MCF 10A (cell line): ENCODE measurements at regions not wholly inside any gene's neighbourhood (a gene's known extent, or its start where the extent isn't known, plus 50 kb on each side); places are given as distances from the start of the nearest gene placed in this dataset.

Source experiments
- BruUV-seq: library from RNA; stranded (reverse); fragments of 400-500 nt; replicated peaks from 2 replicates; lab custom pipeline; 2021; lab: Mats Ljungman, UMichigan
- CTCF ChIA-PET: fragments of 300-600 bp; sonication (Branson Sonifier 250); formaldehyde crosslinking; extraction: SDS; loops from one replicate; lab custom pipeline; 2021; ENCODE audit warnings: antibody characterized with exemption, inconsistent platforms; lab: Yijun Ruan, JAX
- POLR2A ChIA-PET: fragments of 300-600, 350-650 bp; sonication (Branson Sonifier 250); formaldehyde crosslinking; extraction: SDS; loops from one replicate; lab custom pipeline; 2020; ENCODE audit warnings: antibody characterized with exemption, inconsistent platforms; lab: Yijun Ruan, JAX
- DNase-seq: peaks from one replicate; pipeline ENCODE4 v3.0.0-alpha.2; 2018; ENCODE audit not compliant: unreplicated experiment
- H3K27ac Mint-ChIP-seq: one replicate; pipeline ENCODE4 v1.8.0; 2022; ENCODE audit warnings: mild to moderate bottlenecking, low read depth, mixed read lengths; ENCODE audit not compliant: unreplicated experiment
- H3K27me3 Mint-ChIP-seq: one replicate; pipeline ENCODE4 v1.8.0; 2022; ENCODE audit warnings: mixed read lengths; ENCODE audit not compliant: insufficient read depth, unreplicated experiment
- H3K36me3 Mint-ChIP-seq: one replicate; pipeline ENCODE4 v1.8.0; 2022; ENCODE audit warnings: mild to moderate bottlenecking, moderate library complexity, mixed read lengths; ENCODE audit not compliant: insufficient read depth, unreplicated experiment
- H3K4me1 Mint-ChIP-seq: one replicate; pipeline ENCODE4 v1.8.0; 2022; ENCODE audit warnings: mixed read lengths; ENCODE audit not compliant: insufficient read depth, unreplicated experiment
- H3K4me3 Mint-ChIP-seq: one replicate; pipeline ENCODE4 v1.8.0; 2022; ENCODE audit warnings: mild to moderate bottlenecking, moderate library complexity, mixed read lengths; ENCODE audit not compliant: unreplicated experiment
- H3K9me3 Mint-ChIP-seq: one replicate; pipeline ENCODE4 v1.8.0; 2022; ENCODE audit warnings: mixed read lengths; ENCODE audit not compliant: unreplicated experiment
- intact Hi-C: fragments of 100-400 bp; cut with micrococcal nuclease; formaldehyde crosslinking; loops from 2 replicates; pipeline ENCODE4 v1.14.1; 2022
- TF ChIP-seq, protein P1 (sequence below): fragments of 200-600 bp; IDR thresholded peaks from one replicate; pipeline ENCODE4 v1.8.0; 2022; ENCODE audit warnings: antibody characterized with exemption, mild to moderate bottlenecking; ENCODE audit not compliant: unreplicated experiment

DNA sequence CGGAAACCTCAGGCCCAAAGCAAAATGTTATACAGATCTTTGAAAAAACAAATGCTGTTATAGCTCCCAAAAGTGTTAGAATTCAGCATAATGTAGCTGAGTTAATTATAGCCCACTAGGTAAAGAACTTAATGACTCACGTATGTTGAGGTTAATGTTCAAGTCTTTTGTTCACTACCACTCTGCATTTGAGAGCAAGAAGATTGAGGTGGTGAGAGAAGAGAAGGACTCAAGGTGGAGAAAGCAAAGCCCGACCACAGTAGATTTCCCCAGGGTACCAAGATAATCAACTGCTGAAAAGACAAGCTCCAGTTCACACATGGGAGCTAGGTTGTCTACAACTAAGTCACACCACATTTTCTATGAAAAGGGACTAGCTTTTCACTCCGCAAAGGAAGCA lies 480.2 kb downstream of the DTHD1 start:
- DNase-seq, result no peak
- Mint-ChIP-seq H3K4me3 (no peak overlapping the region), H3K27ac (no peak overlapping the region), H3K27me3 (no peaks in the 10 kb centered on the region), H3K36me3 (no peaks in the 10 kb centered on the region), H3K9me3 (no peaks in the 10 kb centered on the region), H3K4me1 (peaks cover 13% of the 10 kb centered on the region)
- intact Hi-C loops, result no loop called here
- CTCF ChIA-PET, result interaction anchor here (0.7 to 1.0 kb wide), 2 partner anchors 16 to 628 kb away, joined by 3 read pairs; no protein-coding TSS in a partner anchor
- TF ChIP-seq, protein P1, sequence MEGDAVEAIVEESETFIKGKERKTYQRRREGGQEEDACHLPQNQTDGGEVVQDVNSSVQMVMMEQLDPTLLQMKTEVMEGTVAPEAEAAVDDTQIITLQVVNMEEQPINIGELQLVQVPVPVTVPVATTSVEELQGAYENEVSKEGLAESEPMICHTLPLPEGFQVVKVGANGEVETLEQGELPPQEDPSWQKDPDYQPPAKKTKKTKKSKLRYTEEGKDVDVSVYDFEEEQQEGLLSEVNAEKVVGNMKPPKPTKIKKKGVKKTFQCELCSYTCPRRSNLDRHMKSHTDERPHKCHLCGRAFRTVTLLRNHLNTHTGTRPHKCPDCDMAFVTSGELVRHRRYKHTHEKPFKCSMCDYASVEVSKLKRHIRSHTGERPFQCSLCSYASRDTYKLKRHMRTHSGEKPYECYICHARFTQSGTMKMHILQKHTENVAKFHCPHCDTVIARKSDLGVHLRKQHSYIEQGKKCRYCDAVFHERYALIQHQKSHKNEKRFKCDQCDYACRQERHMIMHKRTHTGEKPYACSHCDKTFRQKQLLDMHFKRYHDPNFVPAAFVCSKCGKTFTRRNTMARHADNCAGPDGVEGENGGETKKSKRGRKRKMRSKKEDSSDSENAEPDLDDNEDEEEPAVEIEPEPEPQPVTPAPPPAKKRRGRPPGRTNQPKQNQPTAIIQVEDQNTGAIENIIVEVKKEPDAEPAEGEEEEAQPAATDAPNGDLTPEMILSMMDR, result no peak
- POLR2A ChIA-PET, result no interaction called here
- no TSS peak for BruUV-seq

DNA sequence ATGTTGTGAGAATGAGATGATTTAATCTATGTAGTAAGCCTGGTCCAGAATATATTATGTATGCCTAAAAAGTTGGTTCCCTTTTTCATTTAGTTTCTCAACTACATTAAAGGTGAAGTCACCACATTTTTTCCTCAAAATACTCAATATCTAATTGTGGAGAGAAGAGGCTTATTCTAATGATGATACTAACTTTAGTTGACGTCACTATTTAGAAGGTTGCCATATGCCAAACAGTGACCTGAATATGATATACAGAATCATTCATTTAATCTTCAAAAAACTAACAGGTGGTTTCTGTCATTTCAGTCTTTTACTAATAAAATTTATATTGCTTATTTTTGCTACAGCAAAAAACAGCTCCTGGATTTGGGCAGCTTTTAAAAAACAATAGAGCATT lies 480.7 kb upstream of the NWD2 start:
- intact Hi-C loops, result no loop called here
- no peak for DNase-seq
- ChIA-PET POLR2A (no interaction called here), CTCF (interaction anchor here (0.6 kb wide), 1 partner anchor 12 kb away, joined by 6 read pairs; no protein-coding TSS in a partner anchor)
- H3K4me3 Mint-ChIP-seq, result no peak overlapping the region
- peaks cover 13% of the 10 kb centered on the region for H3K4me1 Mint-ChIP-seq
- no peak overlapping the region for H3K27ac Mint-ChIP-seq
- TF ChIP-seq, protein P1, result no peak
- H3K36me3 Mint-ChIP-seq, result no peaks in the 10 kb centered on the region
- BruUV-seq, result no TSS peak
- no peaks in the 10 kb centered on the region for H3K27me3 Mint-ChIP-seq
- H3K9me3 Mint-ChIP-seq, result no peaks in the 10 kb centered on the region

DNA sequence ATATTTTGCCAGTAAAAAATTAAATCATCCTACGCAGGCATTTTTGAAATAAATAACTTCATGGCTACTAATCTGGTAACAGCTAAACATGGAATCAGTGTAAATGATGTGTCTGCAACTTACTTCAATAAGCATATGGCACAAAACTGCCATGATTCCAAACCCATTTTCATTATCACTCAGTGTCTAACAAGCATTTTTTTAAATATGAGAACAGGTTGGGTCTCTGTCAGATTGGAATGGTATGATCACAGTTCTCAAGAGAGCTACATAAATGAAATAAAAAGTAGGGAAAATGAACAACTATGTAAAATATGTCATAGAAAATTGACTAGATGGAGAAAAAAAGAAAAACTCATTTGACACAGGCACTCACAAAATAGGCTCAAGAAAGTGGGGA lies 476.9 kb upstream of the NWD2 start:
- ChIA-PET CTCF (interaction anchor here (0.6 kb wide), 1 partner anchor 345 kb away, joined by 3 read pairs; no protein-coding TSS in a partner anchor), POLR2A (no interaction called here)
- Mint-ChIP-seq H3K9me3 (no peaks in the 10 kb centered on the region), H3K4me3 (no peak overlapping the region), H3K27ac (no peak overlapping the region), H3K36me3 (no peaks in the 10 kb centered on the region), H3K4me1 (peaks cover 6% of the 10 kb centered on the region), H3K27me3 (no peaks in the 10 kb centered on the region)
- TF ChIP-seq, protein P1, result no peak
- BruUV-seq, result no TSS peak
- DNase-seq, result no peak
- intact Hi-C loops, result no loop called here

DNA sequence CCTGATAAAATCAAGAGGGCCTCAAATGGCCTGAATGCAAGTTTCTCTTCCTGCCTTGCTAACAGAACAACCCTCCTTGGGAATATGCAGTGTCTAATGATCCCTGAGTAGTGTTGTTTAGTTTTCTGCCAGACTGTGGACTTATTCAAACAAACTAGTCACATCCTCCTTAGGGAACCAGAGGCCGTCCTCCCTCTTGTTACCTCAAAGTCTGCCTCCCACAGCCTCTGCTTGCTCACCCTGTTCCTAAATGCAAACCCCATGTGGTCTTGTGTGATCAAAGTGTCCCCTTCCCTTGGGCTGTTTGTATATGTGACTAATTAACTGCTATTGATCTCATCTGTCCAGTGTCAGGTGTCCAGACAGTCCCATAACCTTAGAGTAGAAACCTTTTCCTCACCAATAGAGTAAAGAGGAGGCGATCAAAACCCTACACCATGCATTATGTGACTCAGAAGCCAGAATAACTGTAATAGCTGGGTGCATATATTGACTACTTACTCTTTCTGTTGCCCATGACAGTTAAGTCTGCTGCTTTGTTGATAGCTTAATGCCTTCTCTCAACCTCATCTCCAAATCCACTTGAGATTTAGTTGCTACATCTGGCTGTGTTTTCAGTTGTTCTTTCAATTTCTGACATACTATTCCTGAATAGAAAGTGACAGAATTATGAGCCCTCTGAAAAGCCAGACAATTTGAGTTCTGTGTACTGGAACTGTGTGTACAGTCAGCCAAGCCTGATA lies 473.0 kb upstream of the NWD2 start:
- TF ChIP-seq, protein P1, result no peak
- Mint-ChIP-seq H3K36me3 (no peaks in the 10 kb centered on the region), H3K27me3 (no peaks in the 10 kb centered on the region), H3K9me3 (no peaks in the 10 kb centered on the region), H3K4me1 (no peaks in the 10 kb centered on the region), H3K4me3 (no peak overlapping the region), H3K27ac (no peak overlapping the region)
- no peak for DNase-seq
- ChIA-PET CTCF (no interaction called here), POLR2A (no interaction called here)
- BruUV-seq, result no TSS peak
- intact Hi-C loops, result no loop called here
